ENCODE measurements at regions not wholly inside any gene's neighbourhood (a gene's known extent, or its start where the extent isn't known, plus 50 kb on each side); places are given as distances from the start of the nearest gene placed in this dataset.

GRCh38 chr10:124343351-124344265 is 75.1 kb downstream of the OAT start:
- Histone ChIP-seq H3K36me3 (ENCODE audit: control insufficient read depth, insufficient read depth, low read length) (no peaks in the 10 kb centered on the region), H3K79me1 (ENCODE audit: low read depth in 1 of 2, low read length in 2 of 2) (no peaks in the 10 kb centered on the region), H2BK15ac (ENCODE audit: low read depth, low read length) (no peak overlapping the region), H4K8ac (ENCODE audit: low read depth in 2 of 2, low read length in 2 of 2) (no peak overlapping the region), H4K20me1 (ENCODE audit: insufficient read depth, low read length) (no peaks in the 10 kb centered on the region), H3K9me1 (ENCODE audit: insufficient read depth, low read length) (peaks cover 3% of the 10 kb centered on the region; the same call in 1 of the 2 replicates), H3K27me3 (ENCODE audit: control insufficient read depth, insufficient read depth, low read length) (no peaks in the 10 kb centered on the region), H3K9me3 (ENCODE audit: control insufficient read depth, insufficient read depth, low read length) (no peaks in the 10 kb centered on the region), H4K91ac (ENCODE audit: insufficient read depth, low read depth, low read length) (no peak overlapping the region), H3K4me2 (ENCODE audit: low read depth, low read length) (no peak overlapping the region), H2AK5ac (ENCODE audit: low read depth, low read length) (no peak overlapping the region), H3K4me1 (ENCODE audit: control insufficient read depth, insufficient read depth, low read length) (peaks cover 8% of the 10 kb centered on the region; the same call in 1 of the 2 replicates), H2BK5ac (ENCODE audit: low read depth, low read length, poor library complexity, severe bottlenecking) (no peak overlapping the region), H2AK9ac (replicated peaks; ENCODE audit: low read depth, low read length, poor library complexity) (no peak overlapping the region), H3K4me3 (ENCODE audit: insufficient read depth, low read depth, low read length) (no peak overlapping the region), H4K5ac (ENCODE audit: low read depth, low read length) (no peak overlapping the region), H3K9ac (ENCODE audit: low read depth, low read length) (no peak overlapping the region), H2BK120ac (ENCODE audit: low read depth, low read length) (no peak overlapping the region), H3K4ac (ENCODE audit: low read depth, low read length) (no peak overlapping the region), H3K23ac (ENCODE audit: low read depth, low read length) (no peak overlapping the region), H3K27ac (ENCODE audit: insufficient read depth, low read length) (no peak overlapping the region), H2BK20ac (ENCODE audit: low read depth, low read length) (no peak overlapping the region), H2AFZ (replicated peaks; ENCODE audit: low read length, poor library complexity) (no peak overlapping the region), H3K56ac (ENCODE audit: extremely low read depth, insufficient read depth, low read length) (no peak overlapping the region), H3K18ac (ENCODE audit: low read depth, low read length) (no peak overlapping the region), H3K14ac (replicated peaks; ENCODE audit: low read depth, low read length) (no peak overlapping the region)
- TF ChIP-seq CTCF (conservative IDR thresholded peaks at IDR 0.05; ENCODE audit: low read depth, low read length) (no peak), NFE2L2 (IDR thresholded peaks at IDR 0.05; ENCODE audit: low read depth, low read length) (no peak), BHLHE40 (IDR thresholded peaks at IDR 0.05; ENCODE audit: low read depth, low read length) (no peak), CHD1 (IDR thresholded peaks at IDR 0.05; ENCODE audit: low read depth, low read length) (no peak), RAD21 (IDR thresholded peaks at IDR 0.05; ENCODE audit: low read length) (no peak), FOS (IDR thresholded peaks at IDR 0.05; ENCODE audit: low read depth, low read length) (no peak), MXI1 (IDR thresholded peaks at IDR 0.05; ENCODE audit: borderline replicate concordance, low read depth, low read length) (no peak), USF2 (IDR thresholded peaks at IDR 0.05; ENCODE audit: low read depth, low read length) (no peak), POLR2A (IDR thresholded peaks at IDR 0.05; ENCODE audit: low read depth, low read length) (no peak), CEBPB (IDR thresholded peaks at IDR 0.05; ENCODE audit: low read depth, low read length) (no peak), RFX5 (IDR thresholded peaks at IDR 0.05; ENCODE audit: low read depth, low read length) (no peak)
- TF ChIP-seq, protein P1, sequence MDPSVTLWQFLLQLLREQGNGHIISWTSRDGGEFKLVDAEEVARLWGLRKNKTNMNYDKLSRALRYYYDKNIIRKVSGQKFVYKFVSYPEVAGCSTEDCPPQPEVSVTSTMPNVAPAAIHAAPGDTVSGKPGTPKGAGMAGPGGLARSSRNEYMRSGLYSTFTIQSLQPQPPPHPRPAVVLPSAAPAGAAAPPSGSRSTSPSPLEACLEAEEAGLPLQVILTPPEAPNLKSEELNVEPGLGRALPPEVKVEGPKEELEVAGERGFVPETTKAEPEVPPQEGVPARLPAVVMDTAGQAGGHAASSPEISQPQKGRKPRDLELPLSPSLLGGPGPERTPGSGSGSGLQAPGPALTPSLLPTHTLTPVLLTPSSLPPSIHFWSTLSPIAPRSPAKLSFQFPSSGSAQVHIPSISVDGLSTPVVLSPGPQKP (IDR thresholded peaks at IDR 0.05; ENCODE audit: borderline replicate concordance, low read depth, low read length), result no peak
- no peak for ATAC-seq (ENCODE audit: low read depth)
- CTCF ChIA-PET, result no interaction called here
- dilution Hi-C loops (cut with HindIII; ENCODE audit: low sequenced_read_pairs, unreplicated experiment) (no loop called here), intact Hi-C loops (cut with micrococcal nuclease) (no loop called here), in situ Hi-C loops (cut with MboI; ENCODE audit: low sequenced_read_pairs) (no loop called here)
- POLR2A ChIA-PET (ENCODE audit: unreplicated experiment), result no interaction called here
- WGBS, 2 experiments (ENCODE audit: extremely low coverage in 2 of 2, insufficient read length in 1 of 2), result 73% methylated on average over 5 of the region's 14 CpGs; no CpG with 5 or more reads in 1 of the 2 experiments
- no TSS peak for BruUV-seq (replicated peaks)
- no peak for DNase-seq
